ENCODE measurements at regions not wholly inside any gene's neighbourhood (a gene's known extent, or its start where the extent isn't known, plus 50 kb on each side); places are given as distances from the start of the nearest gene placed in this dataset.
"Not testable (repeated sequence)": the region's sequence is repeated elsewhere in the genome, so short reads cannot be mapped to it uniquely, and the experiment has no call there.

DNA sequence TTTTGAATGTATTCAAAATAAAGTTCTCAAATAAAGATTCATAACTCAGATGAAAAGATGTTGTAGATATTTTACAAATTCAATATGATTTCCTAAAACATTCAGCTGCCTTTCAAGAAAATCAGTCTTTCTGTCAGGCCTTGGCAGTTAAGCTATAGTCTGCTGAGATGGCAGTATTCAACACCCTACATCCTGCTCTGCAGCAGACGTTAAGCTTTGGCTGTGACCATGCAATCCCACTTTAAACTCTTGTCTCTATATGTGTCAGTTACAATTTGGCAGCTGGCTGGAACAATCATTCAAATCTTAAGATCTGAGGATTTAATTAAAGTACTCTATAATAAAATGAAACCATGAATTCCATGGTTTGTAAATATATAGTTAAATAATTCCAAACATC, 567.3 kb upstream of the ZNF804A start:
- H3K4me3 ChIP-seq (ENCODE audit: low read depth, low read length): no peak overlapping the region
- no peaks in the 10 kb centered on the region for H3K36me3 ChIP-seq (ENCODE audit: control insufficient read depth, insufficient read depth, low read length)
- H3K9me3 ChIP-seq (ENCODE audit: control insufficient read depth, insufficient read depth, low read depth, low read length): no peaks in the 10 kb centered on the region
- H3K27ac ChIP-seq (ENCODE audit: low read depth, low read length): no peak overlapping the region
- H3K4me1 ChIP-seq (ENCODE audit: control insufficient read depth, insufficient read depth, low read length): peaks cover 11% of the 10 kb centered on the region
- H3K9ac ChIP-seq (ENCODE audit: low read length): no peak overlapping the region
- no peaks in the 10 kb centered on the region for H3K27me3 ChIP-seq (ENCODE audit: control insufficient read depth, insufficient read depth, low read length)

DNA sequence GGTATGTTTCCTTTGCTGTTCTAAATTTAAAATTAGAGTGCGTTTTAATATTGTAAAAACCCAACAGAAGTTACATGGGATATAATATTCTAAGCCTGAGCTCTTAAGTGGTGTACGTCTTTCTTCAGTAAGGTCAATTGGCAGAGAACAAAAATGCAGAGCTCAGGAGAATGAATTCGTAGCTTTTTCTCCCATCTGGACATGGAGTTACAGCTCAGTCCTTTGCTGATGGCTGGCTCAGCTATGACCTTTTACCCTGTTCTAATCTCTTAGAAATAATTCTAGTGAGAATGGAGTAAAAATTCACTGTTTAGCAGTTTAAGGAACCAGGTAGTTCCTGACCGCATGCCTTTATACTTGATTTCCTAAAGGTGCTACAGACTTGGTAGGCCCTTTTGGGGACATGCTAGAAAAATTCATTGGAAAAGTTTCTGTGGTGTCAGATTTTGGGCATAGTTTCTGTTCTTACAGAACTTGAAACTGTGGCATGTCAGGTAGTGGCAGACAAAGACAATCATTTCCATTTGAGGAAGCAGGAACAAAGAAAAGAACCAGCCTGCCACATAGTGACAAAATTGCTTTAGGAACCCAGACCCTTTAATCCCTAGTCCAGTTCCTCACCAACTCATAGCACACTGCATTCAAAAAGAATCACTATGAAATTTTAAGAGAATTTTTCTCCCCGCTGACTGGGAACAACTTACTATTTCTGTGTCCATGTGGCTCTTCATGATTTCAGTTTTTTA, 566.8 kb upstream of the ZNF804A start:
- peak overlapping the region; percentile 56; the same call in 1 of the 2 replicates for H3K27ac ChIP-seq (ENCODE audit: low read depth, low read length)
- H3K36me3 ChIP-seq (ENCODE audit: control insufficient read depth, insufficient read depth, low read length): no peaks in the 10 kb centered on the region
- H3K4me3 ChIP-seq (ENCODE audit: low read depth, low read length): no peak overlapping the region
- no peaks in the 10 kb centered on the region for H3K27me3 ChIP-seq (ENCODE audit: control insufficient read depth, insufficient read depth, low read length)
- H3K9ac ChIP-seq (ENCODE audit: low read length): no peak overlapping the region
- H3K9me3 ChIP-seq (ENCODE audit: control insufficient read depth, insufficient read depth, low read depth, low read length): no peaks in the 10 kb centered on the region
- H3K4me1 ChIP-seq (ENCODE audit: control insufficient read depth, insufficient read depth, low read length): peaks cover 11% of the 10 kb centered on the region

DNA sequence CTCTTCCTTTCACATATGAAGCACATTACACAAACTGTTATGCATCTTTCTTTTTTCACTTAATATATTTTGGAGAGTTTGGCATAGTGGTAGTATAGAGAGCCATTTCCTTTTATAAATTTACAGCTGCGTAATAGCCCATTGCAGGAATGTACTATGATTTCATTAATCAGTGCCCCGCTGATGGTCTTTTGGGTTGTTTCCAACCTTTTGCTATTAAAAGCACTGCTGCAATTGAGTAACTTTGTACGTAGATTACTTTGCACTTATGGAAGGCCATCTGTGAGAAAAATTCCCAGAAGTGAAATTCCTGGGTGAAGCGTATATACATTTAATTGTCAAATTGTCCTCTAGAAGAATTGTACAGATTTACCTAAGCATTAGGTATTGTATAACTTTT, 565.3 kb upstream of the ZNF804A start:
- Histone ChIP-seq H3K27ac (ENCODE audit: low read depth, low read length) (no peak overlapping the region), H3K4me3 (ENCODE audit: low read depth, low read length) (no peak overlapping the region), H3K4me1 (ENCODE audit: control insufficient read depth, insufficient read depth, low read length) (peaks cover 11% of the 10 kb centered on the region), H3K27me3 (ENCODE audit: control insufficient read depth, insufficient read depth, low read length) (no peaks in the 10 kb centered on the region), H3K9ac (ENCODE audit: low read length) (no peak overlapping the region), H3K36me3 (ENCODE audit: control insufficient read depth, insufficient read depth, low read length) (no peaks in the 10 kb centered on the region), H3K9me3 (ENCODE audit: control insufficient read depth, insufficient read depth, low read depth, low read length) (no peaks in the 10 kb centered on the region)

DNA sequence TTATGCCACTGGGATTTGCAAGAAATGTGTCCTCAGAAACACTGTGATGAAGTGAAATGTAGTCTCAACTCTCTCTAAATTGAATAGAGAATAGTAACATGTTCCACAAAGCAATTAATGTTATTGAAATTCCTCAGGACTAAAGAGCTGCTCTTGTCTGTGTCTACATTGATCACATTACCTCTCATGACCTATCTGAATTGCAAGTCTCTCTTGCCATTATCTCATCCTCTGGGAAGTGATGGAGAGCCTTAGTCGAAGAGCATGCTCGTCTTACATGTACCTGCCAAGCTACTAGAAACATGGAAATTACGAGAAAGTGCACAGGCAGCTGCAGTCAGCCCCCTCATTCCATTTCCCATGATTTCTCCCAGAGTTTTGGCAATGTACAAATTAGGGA, 561.1 kb upstream of the ZNF804A start:
- Histone ChIP-seq H3K4me3 (ENCODE audit: low read depth, low read length) (no peak overlapping the region), H3K27ac (ENCODE audit: low read depth, low read length) (no peak overlapping the region), H3K4me1 (ENCODE audit: control insufficient read depth, insufficient read depth, low read length) (no peaks in the 10 kb centered on the region), H3K9ac (ENCODE audit: low read length) (no peak overlapping the region), H3K27me3 (ENCODE audit: control insufficient read depth, insufficient read depth, low read length) (no peaks in the 10 kb centered on the region), H3K9me3 (ENCODE audit: control insufficient read depth, insufficient read depth, low read depth, low read length) (no peaks in the 10 kb centered on the region), H3K36me3 (ENCODE audit: control insufficient read depth, insufficient read depth, low read length) (no peaks in the 10 kb centered on the region)

DNA sequence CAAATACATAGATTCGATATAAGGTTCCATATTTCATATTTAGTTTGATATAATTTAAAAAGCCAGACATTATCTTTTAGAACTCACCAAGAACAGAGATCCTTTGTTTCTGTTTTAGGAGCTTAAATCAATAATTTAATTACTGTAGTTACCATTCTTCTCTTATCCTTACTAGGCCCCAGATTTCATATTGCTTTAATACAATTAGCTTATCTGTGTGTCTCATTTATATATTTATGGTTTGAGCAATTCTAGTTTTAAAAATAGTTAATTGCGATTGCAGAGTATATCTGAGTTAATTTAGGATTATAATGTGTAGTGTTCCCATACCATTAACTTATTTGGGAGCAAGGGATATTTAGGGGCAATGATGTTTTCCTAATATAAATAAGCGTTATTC, 558.8 kb upstream of the ZNF804A start:
- no peak overlapping the region for H3K27ac ChIP-seq (ENCODE audit: low read depth, low read length)
- H3K9me3 ChIP-seq (ENCODE audit: control insufficient read depth, insufficient read depth, low read depth, low read length): no peaks in the 10 kb centered on the region
- no peak overlapping the region for H3K4me3 ChIP-seq (ENCODE audit: low read depth, low read length)
- H3K36me3 ChIP-seq (ENCODE audit: control insufficient read depth, insufficient read depth, low read length): no peaks in the 10 kb centered on the region
- no peaks in the 10 kb centered on the region for H3K27me3 ChIP-seq (ENCODE audit: control insufficient read depth, insufficient read depth, low read length)
- no peak overlapping the region for H3K9ac ChIP-seq (ENCODE audit: low read length)
- no peaks in the 10 kb centered on the region for H3K4me1 ChIP-seq (ENCODE audit: control insufficient read depth, insufficient read depth, low read length)

DNA sequence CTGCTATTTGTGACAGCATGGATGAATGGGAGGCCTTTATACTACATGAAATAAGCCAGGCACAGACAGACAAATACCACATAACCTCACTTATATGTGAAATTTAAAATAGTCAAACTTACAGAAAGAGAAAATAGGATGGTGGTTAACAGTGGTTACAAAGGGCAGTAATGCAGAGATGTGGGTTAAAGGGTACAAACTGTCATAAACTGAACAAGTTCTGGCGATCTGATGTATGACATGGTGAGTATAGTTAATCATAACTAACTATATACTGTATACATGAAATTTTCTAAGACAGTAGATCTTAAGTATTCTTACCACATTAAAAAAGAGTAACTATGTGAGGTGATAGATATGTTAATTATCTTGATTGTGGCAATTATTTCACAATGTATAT, 558.1 kb upstream of the ZNF804A start:
- no peak overlapping the region for H3K4me3 ChIP-seq (ENCODE audit: low read depth, low read length)
- no peaks in the 10 kb centered on the region for H3K9me3 ChIP-seq (ENCODE audit: control insufficient read depth, insufficient read depth, low read depth, low read length)
- no peak overlapping the region for H3K9ac ChIP-seq (ENCODE audit: low read length)
- no peaks in the 10 kb centered on the region for H3K27me3 ChIP-seq (ENCODE audit: control insufficient read depth, insufficient read depth, low read length)
- H3K27ac ChIP-seq (ENCODE audit: low read depth, low read length): no peak overlapping the region
- no peaks in the 10 kb centered on the region for H3K4me1 ChIP-seq (ENCODE audit: control insufficient read depth, insufficient read depth, low read length)
- H3K36me3 ChIP-seq (ENCODE audit: control insufficient read depth, insufficient read depth, low read length): no peaks in the 10 kb centered on the region

DNA sequence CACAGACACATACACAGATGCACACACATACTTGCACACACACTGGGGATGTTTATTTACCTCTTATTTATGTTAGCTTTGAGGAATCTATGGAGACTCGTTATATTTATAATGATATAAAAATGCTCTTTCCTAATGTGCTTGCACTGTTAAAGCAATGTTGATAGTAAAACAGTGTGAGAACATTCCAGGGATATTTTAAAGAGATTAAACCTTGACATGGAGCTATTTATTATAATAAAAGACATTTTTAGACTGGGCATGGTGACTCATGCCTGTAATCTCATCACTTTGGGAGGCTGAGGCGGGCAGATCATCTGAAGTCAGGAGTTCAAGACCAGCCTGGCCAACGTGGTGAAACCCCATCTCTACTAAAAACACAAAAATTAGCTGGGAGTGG, 557.3 kb upstream of the ZNF804A start:
- Histone ChIP-seq H3K36me3 (ENCODE audit: control insufficient read depth, insufficient read depth, low read length) (no peaks in the 10 kb centered on the region), H3K27me3 (ENCODE audit: control insufficient read depth, insufficient read depth, low read length) (no peaks in the 10 kb centered on the region), H3K4me1 (ENCODE audit: control insufficient read depth, insufficient read depth, low read length) (no peaks in the 10 kb centered on the region), H3K9me3 (ENCODE audit: control insufficient read depth, insufficient read depth, low read depth, low read length) (no peaks in the 10 kb centered on the region), H3K27ac (ENCODE audit: low read depth, low read length) (no peak overlapping the region), H3K4me3 (ENCODE audit: low read depth, low read length) (no peak overlapping the region), H3K9ac (ENCODE audit: low read length) (no peak overlapping the region)

DNA sequence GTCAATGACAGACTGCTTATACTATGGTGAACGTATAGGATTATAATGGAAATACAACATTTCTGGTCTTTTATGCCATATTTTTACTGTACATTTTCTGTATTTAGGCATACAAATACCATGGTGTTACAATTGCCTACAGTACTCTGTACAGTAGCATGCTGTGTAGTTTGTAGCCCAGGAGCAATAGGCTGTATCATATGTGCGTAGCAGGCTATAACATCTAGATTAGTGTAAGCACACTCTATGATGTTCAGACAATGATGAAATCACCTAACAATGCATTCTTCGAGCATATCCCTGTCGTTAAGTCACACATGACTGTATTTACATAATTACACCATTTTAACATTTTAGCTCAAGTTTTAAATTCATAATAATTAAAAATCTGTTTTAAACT, 556.6 kb upstream of the ZNF804A start:
- Histone ChIP-seq H3K27me3 (ENCODE audit: control insufficient read depth, insufficient read depth, low read length) (no peaks in the 10 kb centered on the region), H3K9me3 (ENCODE audit: control insufficient read depth, insufficient read depth, low read depth, low read length) (no peaks in the 10 kb centered on the region), H3K36me3 (ENCODE audit: control insufficient read depth, insufficient read depth, low read length) (no peaks in the 10 kb centered on the region), H3K27ac (ENCODE audit: low read depth, low read length) (no peak overlapping the region), H3K4me1 (ENCODE audit: control insufficient read depth, insufficient read depth, low read length) (no peaks in the 10 kb centered on the region), H3K4me3 (ENCODE audit: low read depth, low read length) (no peak overlapping the region), H3K9ac (ENCODE audit: low read length) (no peak overlapping the region)

DNA sequence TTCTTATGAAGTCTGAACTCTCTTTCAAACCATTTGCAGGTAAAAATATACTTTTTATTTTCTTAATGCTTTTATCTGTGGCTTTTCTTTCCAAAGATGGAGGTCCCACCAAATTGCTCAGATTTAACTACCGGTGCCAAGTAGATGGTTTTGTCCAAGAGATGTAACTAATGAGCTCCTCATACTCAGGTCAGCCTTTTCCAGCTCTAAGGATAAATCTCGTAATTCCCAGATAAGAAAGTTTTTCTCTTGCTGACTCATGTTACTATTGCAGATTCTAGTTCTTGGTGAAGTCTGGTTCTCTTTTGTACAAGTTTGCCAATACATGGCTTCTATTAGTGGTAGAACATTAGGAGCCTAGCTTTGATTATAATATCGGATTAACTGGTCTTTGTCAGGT, 550.8 kb upstream of the ZNF804A start:
- Histone ChIP-seq H3K4me1 (ENCODE audit: control insufficient read depth, insufficient read depth, low read length) (no peaks in the 10 kb centered on the region), H3K27ac (ENCODE audit: low read depth, low read length) (no peak overlapping the region), H3K4me3 (ENCODE audit: low read depth, low read length) (no peak overlapping the region), H3K9me3 (ENCODE audit: control insufficient read depth, insufficient read depth, low read depth, low read length) (no peaks in the 10 kb centered on the region), H3K9ac (ENCODE audit: low read length) (no peak overlapping the region), H3K27me3 (ENCODE audit: control insufficient read depth, insufficient read depth, low read length) (no peaks in the 10 kb centered on the region), H3K36me3 (ENCODE audit: control insufficient read depth, insufficient read depth, low read length) (no peaks in the 10 kb centered on the region)

DNA sequence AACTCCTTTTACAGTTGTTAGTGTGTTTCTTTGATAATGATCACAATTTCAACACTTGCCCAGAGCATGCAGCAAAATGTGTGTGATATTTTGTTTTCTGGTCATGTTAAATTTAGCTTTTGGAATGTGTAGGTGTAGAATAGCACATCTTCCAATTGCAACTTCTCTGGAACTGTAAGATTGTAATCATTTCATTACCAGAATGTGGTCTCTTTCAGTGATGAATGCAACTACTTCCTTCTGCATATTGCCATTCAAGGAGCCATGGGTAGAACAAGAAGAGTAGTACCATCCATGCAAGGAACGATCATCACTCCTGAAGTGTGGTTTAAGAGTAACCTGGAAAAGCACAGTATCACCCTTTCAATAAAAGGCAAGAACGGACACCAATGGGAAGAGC, 548.8 kb upstream of the ZNF804A start:
- no peaks in the 10 kb centered on the region for H3K9me3 ChIP-seq (ENCODE audit: control insufficient read depth, insufficient read depth, low read depth, low read length)
- no peaks in the 10 kb centered on the region for H3K27me3 ChIP-seq (ENCODE audit: control insufficient read depth, insufficient read depth, low read length)
- H3K9ac ChIP-seq (ENCODE audit: low read length): no peak overlapping the region
- no peak overlapping the region for H3K4me3 ChIP-seq (ENCODE audit: low read depth, low read length)
- H3K4me1 ChIP-seq (ENCODE audit: control insufficient read depth, insufficient read depth, low read length): no peaks in the 10 kb centered on the region
- no peak overlapping the region for H3K27ac ChIP-seq (ENCODE audit: low read depth, low read length)
- no peaks in the 10 kb centered on the region for H3K36me3 ChIP-seq (ENCODE audit: control insufficient read depth, insufficient read depth, low read length)

DNA sequence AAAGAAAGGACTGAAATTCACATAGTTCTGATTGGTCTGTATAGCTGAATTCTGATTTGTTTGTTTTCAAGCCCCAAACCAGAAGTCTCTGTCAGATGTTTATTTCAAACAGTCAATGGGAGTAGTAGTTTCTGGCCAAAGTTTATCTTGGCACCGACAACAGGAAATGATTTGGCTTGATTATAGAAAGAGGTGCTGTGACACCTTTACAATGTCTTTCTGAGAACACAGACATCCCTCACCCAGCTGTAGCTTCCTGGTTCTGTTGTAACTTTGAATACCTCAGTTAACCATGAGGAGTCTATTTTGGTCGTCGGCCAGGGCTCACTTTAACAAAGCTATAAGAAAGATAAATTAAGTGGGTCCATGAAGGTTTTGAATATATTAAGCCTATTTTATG, 545.0 kb upstream of the ZNF804A start:
- no peak overlapping the region for H3K9ac ChIP-seq (ENCODE audit: low read length)
- no peaks in the 10 kb centered on the region for H3K9me3 ChIP-seq (ENCODE audit: control insufficient read depth, insufficient read depth, low read depth, low read length)
- no peaks in the 10 kb centered on the region for H3K36me3 ChIP-seq (ENCODE audit: control insufficient read depth, insufficient read depth, low read length)
- no peaks in the 10 kb centered on the region for H3K27me3 ChIP-seq (ENCODE audit: control insufficient read depth, insufficient read depth, low read length)
- no peaks in the 10 kb centered on the region for H3K4me1 ChIP-seq (ENCODE audit: control insufficient read depth, insufficient read depth, low read length)
- H3K27ac ChIP-seq (ENCODE audit: low read depth, low read length): no peak overlapping the region
- H3K4me3 ChIP-seq (ENCODE audit: low read depth, low read length): no peak overlapping the region

DNA sequence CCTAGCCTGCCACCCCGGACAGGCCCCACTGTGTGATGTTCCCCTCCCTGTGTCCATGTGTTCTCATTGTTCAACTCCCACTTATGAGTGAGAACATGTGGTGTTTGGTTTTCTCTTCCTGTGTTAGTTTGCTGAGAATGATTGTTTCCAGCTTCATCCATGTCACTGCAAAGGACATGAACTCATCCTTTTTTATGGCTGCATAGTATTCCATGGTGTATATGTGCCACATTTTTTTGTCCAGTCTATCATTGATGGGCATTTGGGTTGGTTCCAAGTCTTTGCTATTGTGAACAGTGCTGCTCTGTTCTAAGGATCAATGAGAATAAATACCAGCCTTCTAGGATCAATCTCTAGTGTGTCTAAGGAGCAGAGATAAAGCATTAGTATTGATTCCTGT, 543.9 kb upstream of the ZNF804A start:
- not testable (repeated sequence) for H3K27me3 ChIP-seq (ENCODE audit: control insufficient read depth, insufficient read depth, low read length); H3K36me3 ChIP-seq (ENCODE audit: control insufficient read depth, insufficient read depth, low read length); H3K9me3 ChIP-seq (ENCODE audit: control insufficient read depth, insufficient read depth, low read depth, low read length); H3K27ac ChIP-seq (ENCODE audit: low read depth, low read length); H3K9ac ChIP-seq (ENCODE audit: low read length); H3K4me1 ChIP-seq (ENCODE audit: control insufficient read depth, insufficient read depth, low read length); H3K4me3 ChIP-seq (ENCODE audit: low read depth, low read length)
